ENCODE measurements at regions not wholly inside any gene's neighbourhood (a gene's known extent, or its start where the extent isn't known, plus 50 kb on each side); places are given as distances from the start of the nearest gene placed in this dataset.

- Mint-ChIP-seq H3K27me3 (no peaks in the 10 kb centered on the region), H3K27ac (no peak overlapping the region), H3K4me1 (ENCODE audit: low read depth) (no peaks in the 10 kb centered on the region)
These were observed 178.8 kb upstream of the HS6ST1 start for GRCh38 chr2:128497461-128497860.

DNA sequence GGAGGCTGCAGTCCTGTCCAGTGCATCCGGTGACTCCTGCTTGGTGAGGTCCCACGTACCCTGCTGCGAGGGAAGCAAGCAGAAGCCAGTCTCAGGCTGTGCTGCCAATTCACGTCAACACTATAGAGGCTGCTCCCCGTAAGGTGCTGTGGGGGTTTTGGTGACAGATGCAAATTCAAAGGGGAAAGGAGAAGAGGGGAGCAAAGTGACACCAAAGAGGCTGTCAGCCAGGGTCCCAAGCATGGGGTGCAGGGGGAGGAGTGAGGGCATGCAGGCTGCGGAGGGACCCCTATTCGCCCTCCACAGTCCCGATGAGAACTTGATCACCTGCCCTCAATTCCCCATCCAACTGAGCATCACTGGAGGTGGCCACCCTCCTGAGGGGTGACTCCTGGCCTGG lies 179.4 kb upstream of the HS6ST1 start:
- Mint-ChIP-seq H3K27ac (no peak overlapping the region), H3K9me3 (ENCODE audit: low read depth) (no peaks in the 10 kb centered on the region), H3K36me3 (no peaks in the 10 kb centered on the region), H3K4me1 (ENCODE audit: low read depth) (no peaks in the 10 kb centered on the region), H3K4me3 (no peak overlapping the region), H3K27me3 (no peaks in the 10 kb centered on the region)

More at GRCh38 chr2:128497461-128497860, 178.8 kb upstream of the HS6ST1 start:
- Mint-ChIP-seq H3K4me3 (no peak overlapping the region), H3K36me3 (no peaks in the 10 kb centered on the region), H3K9me3 (ENCODE audit: low read depth) (no peaks in the 10 kb centered on the region)

DNA sequence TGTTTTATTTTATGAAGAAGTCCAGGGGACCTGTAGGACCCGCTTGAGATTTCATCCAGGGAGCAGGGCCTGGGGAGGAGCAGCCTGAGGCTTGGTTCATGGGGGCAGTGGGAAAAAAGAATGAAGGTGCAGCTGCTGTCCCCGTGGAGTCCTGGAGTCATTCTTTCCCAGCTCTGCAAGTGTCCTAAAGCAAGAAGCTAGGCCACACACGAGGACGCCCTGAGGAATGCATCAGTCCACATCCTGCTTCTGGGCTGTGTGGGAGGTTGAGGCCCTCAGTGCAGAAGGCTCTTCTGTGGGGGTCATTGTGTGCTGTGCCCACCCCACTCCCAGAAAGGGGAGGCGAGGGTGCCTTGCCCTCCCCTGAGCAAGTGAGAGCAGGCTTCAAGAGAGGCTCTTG lies 179.9 kb upstream of the HS6ST1 start:
- Mint-ChIP-seq H3K9me3 (ENCODE audit: low read depth) (no peaks in the 10 kb centered on the region), H3K36me3 (no peaks in the 10 kb centered on the region), H3K27ac (no peak overlapping the region), H3K4me3 (no peak overlapping the region), H3K4me1 (ENCODE audit: low read depth) (no peaks in the 10 kb centered on the region), H3K27me3 (no peaks in the 10 kb centered on the region)

- Mint-ChIP-seq H3K27me3 (no peaks in the 10 kb centered on the region), H3K4me1 (ENCODE audit: low read depth) (no peaks in the 10 kb centered on the region), H3K9me3 (ENCODE audit: low read depth) (no peaks in the 10 kb centered on the region), H3K27ac (no peak overlapping the region), H3K36me3 (no peaks in the 10 kb centered on the region), H3K4me3 (no peak overlapping the region)
These were observed 180.9 kb upstream of the HS6ST1 start for GRCh38 chr2:128499367-128500137.

- Mint-ChIP-seq H3K27me3 (no peaks in the 10 kb centered on the region), H3K4me1 (ENCODE audit: low read depth) (no peaks in the 10 kb centered on the region), H3K27ac (no peak overlapping the region), H3K9me3 (ENCODE audit: low read depth) (no peaks in the 10 kb centered on the region), H3K4me3 (no peak overlapping the region), H3K36me3 (no peaks in the 10 kb centered on the region)
These were observed 181.6 kb upstream of the HS6ST1 start for GRCh38 chr2:128500138-128500800.

- H3K4me1 Mint-ChIP-seq (ENCODE audit: low read depth): no peaks in the 10 kb centered on the region
- H3K36me3 Mint-ChIP-seq: no peaks in the 10 kb centered on the region
- no peak overlapping the region for H3K4me3 Mint-ChIP-seq
- no peak overlapping the region for H3K27ac Mint-ChIP-seq
- no peaks in the 10 kb centered on the region for H3K9me3 Mint-ChIP-seq (ENCODE audit: low read depth)
- H3K27me3 Mint-ChIP-seq: no peaks in the 10 kb centered on the region
These were observed 182.5 kb upstream of the HS6ST1 start for GRCh38 chr2:128501006-128501690.

GRCh38 chr2:128501700-128502099 lies 183.0 kb upstream of the HS6ST1 start:
- Mint-ChIP-seq H3K27ac (no peak overlapping the region), H3K9me3 (ENCODE audit: low read depth) (no peaks in the 10 kb centered on the region), H3K4me3 (no peak overlapping the region), H3K4me1 (ENCODE audit: low read depth) (no peaks in the 10 kb centered on the region), H3K36me3 (no peaks in the 10 kb centered on the region), H3K27me3 (no peaks in the 10 kb centered on the region)

- H3K27me3 Mint-ChIP-seq: no peaks in the 10 kb centered on the region
- H3K4me1 Mint-ChIP-seq (ENCODE audit: low read depth): no peaks in the 10 kb centered on the region
- H3K9me3 Mint-ChIP-seq (ENCODE audit: low read depth): no peaks in the 10 kb centered on the region
- no peaks in the 10 kb centered on the region for H3K36me3 Mint-ChIP-seq
- H3K4me3 Mint-ChIP-seq: no peak overlapping the region
- no peak overlapping the region for H3K27ac Mint-ChIP-seq
These were observed 183.5 kb upstream of the HS6ST1 start for GRCh38 chr2:128502200-128502599.

GRCh38 chr2:128502638-128503246 lies 184.1 kb upstream of the HS6ST1 start:
- no peaks in the 10 kb centered on the region for H3K9me3 Mint-ChIP-seq (ENCODE audit: low read depth)
- H3K27me3 Mint-ChIP-seq: no peaks in the 10 kb centered on the region
- no peaks in the 10 kb centered on the region for H3K36me3 Mint-ChIP-seq
- no peaks in the 10 kb centered on the region for H3K4me1 Mint-ChIP-seq (ENCODE audit: low read depth)
- H3K27ac Mint-ChIP-seq: no peak overlapping the region
- no peak overlapping the region for H3K4me3 Mint-ChIP-seq

GRCh38 chr2:128503399-128504245 lies 185.0 kb upstream of the HS6ST1 start:
- Mint-ChIP-seq H3K36me3 (no peaks in the 10 kb centered on the region), H3K4me1 (ENCODE audit: low read depth) (no peaks in the 10 kb centered on the region), H3K9me3 (ENCODE audit: low read depth) (no peaks in the 10 kb centered on the region), H3K4me3 (no peak overlapping the region), H3K27ac (no peak overlapping the region), H3K27me3 (no peaks in the 10 kb centered on the region)

- Mint-ChIP-seq H3K27ac (no peak overlapping the region), H3K4me1 (ENCODE audit: low read depth) (no peaks in the 10 kb centered on the region), H3K4me3 (no peak overlapping the region), H3K9me3 (ENCODE audit: low read depth) (no peaks in the 10 kb centered on the region), H3K36me3 (no peaks in the 10 kb centered on the region), H3K27me3 (no peaks in the 10 kb centered on the region)
These were observed 185.8 kb upstream of the HS6ST1 start for GRCh38 chr2:128504246-128505149.

DNA sequence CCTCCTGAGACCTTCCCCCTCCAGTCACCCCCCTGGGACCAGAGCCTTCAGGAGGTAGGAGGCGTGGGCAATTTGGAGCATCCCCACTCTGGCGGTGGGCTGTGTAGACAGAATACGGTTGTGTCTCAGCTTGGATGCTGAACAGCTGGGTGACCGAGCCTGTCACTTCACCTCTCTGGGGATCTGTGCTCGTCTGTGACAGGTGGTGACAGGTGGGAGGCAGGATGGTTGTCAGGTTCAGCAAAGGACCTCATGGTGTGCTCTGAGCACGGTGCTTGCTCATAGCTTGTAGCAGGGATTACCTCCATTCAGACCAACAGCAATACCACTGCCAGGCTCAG lies 186.5 kb upstream of the HS6ST1 start:
- H3K4me3 Mint-ChIP-seq: no peak overlapping the region
- no peaks in the 10 kb centered on the region for H3K9me3 Mint-ChIP-seq (ENCODE audit: low read depth)
- H3K27me3 Mint-ChIP-seq: no peaks in the 10 kb centered on the region
- no peaks in the 10 kb centered on the region for H3K4me1 Mint-ChIP-seq (ENCODE audit: low read depth)
- H3K36me3 Mint-ChIP-seq: no peaks in the 10 kb centered on the region
- H3K27ac Mint-ChIP-seq: no peak overlapping the region

DNA sequence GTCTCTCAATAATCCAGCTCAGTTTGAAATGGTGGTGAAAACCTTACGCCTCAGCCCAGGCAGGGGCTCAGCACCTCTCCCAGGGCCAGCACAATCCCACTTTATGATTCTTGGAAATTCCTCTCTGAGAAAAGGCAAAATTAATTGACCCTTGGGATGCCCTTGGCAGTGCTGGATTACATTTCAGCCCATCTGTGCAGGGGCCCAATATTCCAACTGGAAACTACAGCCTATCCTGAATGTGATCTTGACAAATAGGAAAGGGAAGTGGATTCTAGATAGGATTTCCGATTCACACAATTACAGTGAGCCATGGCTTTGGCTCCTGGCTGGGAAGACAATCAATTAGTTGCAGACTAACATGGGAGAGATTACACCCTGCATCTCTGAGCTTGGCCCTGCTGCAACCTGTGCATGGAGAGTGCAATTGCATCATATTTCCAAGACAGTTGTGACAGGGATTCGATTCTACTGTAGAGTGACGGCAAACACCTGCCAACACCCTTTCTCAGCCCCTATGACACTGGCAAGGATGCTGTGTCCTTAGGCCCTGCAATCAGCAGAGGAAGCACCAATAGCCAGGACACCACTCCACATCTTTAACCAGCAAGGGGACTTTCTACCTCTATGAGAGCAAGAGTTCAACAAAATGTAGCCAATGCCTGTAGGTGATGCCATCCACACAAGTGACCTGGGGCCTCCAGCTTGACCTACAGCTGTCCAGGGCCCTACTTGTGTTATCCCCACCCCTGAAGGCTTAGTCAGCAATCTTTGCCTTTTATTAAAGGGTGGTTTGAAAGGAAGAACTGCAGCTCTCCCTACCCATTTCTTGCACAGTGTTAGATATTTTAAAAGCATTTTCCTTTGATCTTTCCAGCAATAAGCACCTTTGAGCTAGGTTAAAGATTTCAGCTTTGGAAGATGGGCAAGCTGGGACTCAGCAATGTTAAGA lies 187.2 kb upstream of the HS6ST1 start:
- H3K27ac Mint-ChIP-seq: no peak overlapping the region
- H3K36me3 Mint-ChIP-seq: no peaks in the 10 kb centered on the region
- H3K4me1 Mint-ChIP-seq (ENCODE audit: low read depth): no peaks in the 10 kb centered on the region

More for the DNA sequence above, 187.2 kb upstream of the HS6ST1 start:
- Mint-ChIP-seq H3K9me3 (ENCODE audit: low read depth) (no peaks in the 10 kb centered on the region), H3K4me3 (no peak overlapping the region), H3K27me3 (no peaks in the 10 kb centered on the region)
